ENCODE measurements at regions not wholly inside any gene's neighbourhood (a gene's known extent, or its start where the extent isn't known, plus 50 kb on each side); places are given as distances from the start of the nearest gene placed in this dataset.

DNA sequence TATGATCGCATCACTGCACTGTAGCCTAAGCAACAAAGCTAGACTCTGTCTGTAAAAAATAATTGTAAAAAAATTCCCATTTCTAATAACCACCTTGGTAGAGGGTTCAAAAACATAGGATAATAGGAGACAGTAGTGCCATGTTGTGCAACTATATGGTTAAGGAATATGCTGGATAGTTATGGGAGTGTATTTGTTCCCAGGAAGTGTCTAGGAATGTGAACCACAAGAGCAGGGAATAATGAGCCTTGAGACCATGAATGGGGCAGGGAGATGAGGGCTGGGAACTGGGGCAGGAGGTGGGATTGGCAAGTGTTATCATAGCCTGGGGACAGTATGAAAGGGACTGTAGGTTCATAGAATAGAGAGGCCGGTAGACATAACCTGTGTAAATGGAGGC, 50.4 kb downstream of the RUSC2 start:
- H3K4me3 ChIP-seq, result no peak overlapping the region
- H3K4me1 ChIP-seq, result no peaks in the 10 kb centered on the region
- no peaks in the 10 kb centered on the region for H3K36me3 ChIP-seq
- no peak for DNase-seq
- no peaks in the 10 kb centered on the region for H3K9me3 ChIP-seq (replicated peaks)
- no peaks in the 10 kb centered on the region for H3K27me3 ChIP-seq
- H3K27ac ChIP-seq, result no peak overlapping the region

DNA sequence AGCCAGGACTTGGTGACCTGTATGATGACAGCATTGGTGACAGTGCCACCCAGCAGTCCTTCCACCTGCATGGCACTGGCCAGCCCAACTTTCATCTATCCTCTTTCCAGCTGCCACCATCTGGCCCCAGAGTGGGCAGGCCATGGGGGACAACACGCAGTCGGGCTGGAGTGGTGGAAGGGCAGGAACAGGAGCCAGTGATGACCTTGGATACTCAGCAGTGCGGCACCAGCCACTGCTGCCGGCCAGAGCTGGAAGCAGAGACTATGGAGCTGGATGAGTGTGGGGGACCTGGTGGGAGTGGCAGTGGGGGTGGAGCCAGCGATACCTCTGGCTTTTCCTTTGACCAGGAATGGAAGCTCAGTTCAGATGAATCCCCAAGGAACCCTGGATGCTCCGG, 56.9 kb downstream of the RUSC2 start:
- Histone ChIP-seq H3K27ac (no peak overlapping the region), H3K27me3 (no peaks in the 10 kb centered on the region), H3K4me3 (no peak overlapping the region), H3K36me3 (no peaks in the 10 kb centered on the region), H3K4me1 (no peaks in the 10 kb centered on the region), H3K9me3 (replicated peaks) (no peaks in the 10 kb centered on the region)
- no peak for DNase-seq

DNA sequence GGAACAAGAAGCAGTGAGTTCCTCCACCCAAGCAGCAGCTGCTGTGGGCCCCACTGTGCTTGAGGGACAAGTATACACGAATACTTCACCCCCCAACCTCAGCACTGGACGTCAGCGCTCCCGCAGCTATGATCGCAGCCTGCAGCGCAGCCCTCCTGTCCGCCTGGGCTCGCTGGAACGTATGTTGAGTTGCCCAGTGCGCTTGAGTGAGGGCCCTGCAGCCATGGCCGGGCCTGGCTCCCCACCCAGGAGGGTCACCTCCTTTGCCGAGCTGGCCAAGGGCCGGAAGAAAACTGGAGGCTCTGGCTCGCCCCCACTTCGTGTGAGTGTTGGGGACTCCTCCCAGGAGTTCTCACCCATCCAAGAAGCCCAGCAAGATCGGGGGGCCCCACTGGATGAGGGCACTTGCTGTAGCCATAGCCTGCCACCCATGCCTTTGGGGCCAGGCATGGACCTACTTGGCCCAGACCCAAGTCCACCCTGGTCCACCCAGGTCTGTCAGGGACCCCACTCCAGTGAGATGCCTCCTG, 57.1 kb upstream of the TESK1 start:
- H3K4me3 ChIP-seq, result no peak overlapping the region
- H3K4me1 ChIP-seq, result peaks cover 8% of the 10 kb centered on the region
- H3K27ac ChIP-seq, result no peak overlapping the region
- H3K9me3 ChIP-seq (replicated peaks), result no peaks in the 10 kb centered on the region
- DNase-seq, result no peak
- no peaks in the 10 kb centered on the region for H3K36me3 ChIP-seq
- no peaks in the 10 kb centered on the region for H3K27me3 ChIP-seq

DNA sequence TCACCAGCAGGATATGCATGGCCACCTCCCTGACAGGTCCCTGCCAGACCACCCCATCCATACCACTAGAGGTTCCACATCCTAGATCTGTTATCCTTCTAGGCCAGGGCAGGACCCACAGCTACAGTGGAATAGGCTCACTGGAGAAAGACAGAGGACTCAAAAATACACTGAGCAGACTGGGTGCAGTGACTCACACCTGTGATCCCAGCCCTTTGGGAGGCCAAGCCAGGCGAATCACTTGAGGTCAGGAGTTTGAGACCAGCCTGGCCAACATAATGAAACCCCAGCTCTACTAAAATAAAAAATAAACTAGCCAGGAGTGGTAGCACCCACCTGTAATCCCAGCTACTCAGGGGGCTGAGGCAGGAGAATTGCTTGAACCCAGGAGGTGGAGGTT, 56.5 kb upstream of the TESK1 start:
- Histone ChIP-seq H3K27me3 (no peaks in the 10 kb centered on the region), H3K4me1 (peaks cover 14% of the 10 kb centered on the region), H3K9me3 (replicated peaks) (no peaks in the 10 kb centered on the region), H3K36me3 (no peaks in the 10 kb centered on the region), H3K4me3 (no peak overlapping the region), H3K27ac (no peak overlapping the region)
- no peak for DNase-seq

- H3K9me3 ChIP-seq (replicated peaks), result no peaks in the 10 kb centered on the region
- peaks cover 16% of the 10 kb centered on the region for H3K4me1 ChIP-seq
- no peaks in the 10 kb centered on the region for H3K36me3 ChIP-seq
- no peaks in the 10 kb centered on the region for H3K27me3 ChIP-seq
- H3K4me3 ChIP-seq, result no peak overlapping the region
- DNase-seq, result no peak
- H3K27ac ChIP-seq, result no peak overlapping the region
These were observed 55.6 kb upstream of the TESK1 start for GRCh38 chr9:35549441-35549840.

DNA sequence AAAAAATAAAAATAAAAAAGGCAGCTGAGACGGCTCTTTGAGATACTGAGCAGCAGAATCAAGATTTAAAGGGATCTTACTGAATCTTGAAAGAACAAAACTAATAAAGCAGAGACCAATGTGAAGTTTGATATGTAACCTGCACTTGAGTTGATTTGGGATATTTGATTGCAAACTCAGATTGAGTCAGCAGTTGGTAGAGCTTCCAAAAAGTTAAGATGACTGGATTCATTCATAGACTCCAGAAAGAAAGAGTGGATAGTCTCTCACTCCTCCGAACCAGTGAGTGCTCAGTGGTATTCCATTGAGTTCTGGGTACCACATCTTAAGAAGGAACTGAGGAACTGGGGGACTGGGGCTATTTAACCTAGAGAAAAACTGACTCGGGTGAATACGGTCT, 52.7 kb upstream of the TESK1 start:
- H3K36me3 ChIP-seq, result no peaks in the 10 kb centered on the region
- peaks cover 16% of the 10 kb centered on the region for H3K4me1 ChIP-seq
- DNase-seq, result no peak
- peak overlapping the region; percentile 66 for H3K27ac ChIP-seq
- no peaks in the 10 kb centered on the region for H3K27me3 ChIP-seq
- H3K9me3 ChIP-seq (replicated peaks), result no peaks in the 10 kb centered on the region
- H3K4me3 ChIP-seq, result no peak overlapping the region

GRCh38 chr9:35552837-35553236, 52.2 kb upstream of the TESK1 start:
- Histone ChIP-seq H3K9me3 (replicated peaks) (no peaks in the 10 kb centered on the region), H3K4me1 (peaks cover 16% of the 10 kb centered on the region), H3K27me3 (no peaks in the 10 kb centered on the region), H3K36me3 (no peaks in the 10 kb centered on the region), H3K4me3 (no peak overlapping the region), H3K27ac (peak overlapping the region; percentile 66)
- peak; percentile 40 to 64 for DNase-seq

DNA sequence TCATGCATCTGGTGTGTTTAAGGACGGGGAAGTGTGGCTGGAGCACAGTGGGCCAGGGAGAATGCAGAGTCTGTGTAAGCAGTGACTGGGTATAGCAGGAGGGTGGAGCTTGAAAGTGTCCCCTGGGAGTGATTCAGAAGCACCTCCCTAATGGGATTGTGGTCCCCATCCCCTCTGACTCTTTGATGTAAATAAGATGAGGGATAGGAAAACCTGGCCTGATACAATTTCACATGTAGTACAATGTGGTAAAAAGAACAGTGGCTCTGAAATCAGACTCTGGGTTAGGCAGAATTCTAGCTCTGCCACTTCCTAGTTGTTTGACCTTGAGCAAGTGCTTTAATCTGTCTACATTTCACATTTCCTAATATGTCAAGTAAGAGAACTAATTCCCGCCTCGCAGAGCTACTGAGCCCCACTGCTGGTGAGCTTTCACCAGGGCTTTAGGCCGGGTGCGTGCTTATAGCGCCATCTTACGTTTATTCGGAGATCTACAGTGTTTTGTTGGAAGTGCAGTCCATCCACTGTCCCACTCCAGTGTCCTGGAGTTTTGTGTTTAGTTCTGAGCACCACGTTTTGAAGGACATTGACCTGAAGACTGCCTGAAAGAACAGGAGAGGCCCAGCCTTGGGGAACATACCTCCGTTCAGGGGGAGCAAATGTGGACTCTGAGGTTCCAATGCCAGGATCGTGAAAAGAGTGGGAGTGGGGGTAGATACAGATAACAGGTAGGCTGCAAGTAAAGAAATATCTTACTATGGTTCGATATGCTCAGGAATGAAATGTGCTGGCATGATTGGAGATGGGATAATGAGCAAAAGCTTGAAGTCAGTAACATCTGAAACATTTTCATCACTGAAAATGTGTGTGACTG, 51.2 kb upstream of the TESK1 start:
- H3K4me3 ChIP-seq, result no peak overlapping the region
- peaks cover 16% of the 10 kb centered on the region for H3K4me1 ChIP-seq
- no peaks in the 10 kb centered on the region for H3K36me3 ChIP-seq
- DNase-seq, result peak; percentile 68 to 82
- no peaks in the 10 kb centered on the region for H3K9me3 ChIP-seq (replicated peaks)
- H3K27ac ChIP-seq, result peak overlapping the region; percentile 66
- no peaks in the 10 kb centered on the region for H3K27me3 ChIP-seq

- no peak for DNase-seq
- no peaks in the 10 kb centered on the region for H3K27me3 ChIP-seq
- H3K4me3 ChIP-seq, result no peak overlapping the region
- H3K27ac ChIP-seq, result no peak overlapping the region
- peaks cover 16% of the 10 kb centered on the region for H3K4me1 ChIP-seq
- H3K9me3 ChIP-seq (replicated peaks), result no peaks in the 10 kb centered on the region
- H3K36me3 ChIP-seq, result no peaks in the 10 kb centered on the region
These were observed 49.8 kb upstream of the TESK1 start for GRCh38 chr9:35555246-35555701.

Measured in SJCRH30 (cell line).